Fibroblast of skin of right biceps (primary cell): ENCODE measurements at regions not wholly inside any gene's neighbourhood (a gene's known extent, or its start where the extent isn't known, plus 50 kb on each side); places are given as distances from the start of the nearest gene placed in this dataset.
"Not testable (repeated sequence)": the region's sequence is repeated elsewhere in the genome, so short reads cannot be mapped to it uniquely, and the experiment has no call there.

Experiments used
- DNase-seq: peaks from one replicate; pipeline ENCODE4 v3.0.0-alpha.2; 2013

DNA sequence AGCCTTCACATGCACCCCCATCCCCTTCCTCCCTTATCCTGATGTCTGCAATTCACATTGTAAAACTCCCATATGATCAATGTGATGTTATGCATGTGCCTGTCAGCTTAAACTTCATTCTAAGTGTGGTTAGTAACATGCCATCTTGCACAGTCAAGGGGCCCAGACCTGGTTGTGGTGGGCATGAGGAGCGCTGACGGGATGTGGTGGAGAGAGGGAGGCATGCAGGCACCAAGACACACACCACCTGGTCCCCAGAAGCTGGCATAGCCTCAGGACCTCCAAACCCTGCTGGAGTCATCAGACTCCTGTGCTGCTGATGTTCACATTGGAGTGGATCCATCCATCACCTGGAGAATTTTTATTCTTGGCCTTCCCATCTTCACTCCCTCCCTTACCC is 90.5 kb upstream of the ABCC4 start:
- DNase-seq, result no peak

DNA sequence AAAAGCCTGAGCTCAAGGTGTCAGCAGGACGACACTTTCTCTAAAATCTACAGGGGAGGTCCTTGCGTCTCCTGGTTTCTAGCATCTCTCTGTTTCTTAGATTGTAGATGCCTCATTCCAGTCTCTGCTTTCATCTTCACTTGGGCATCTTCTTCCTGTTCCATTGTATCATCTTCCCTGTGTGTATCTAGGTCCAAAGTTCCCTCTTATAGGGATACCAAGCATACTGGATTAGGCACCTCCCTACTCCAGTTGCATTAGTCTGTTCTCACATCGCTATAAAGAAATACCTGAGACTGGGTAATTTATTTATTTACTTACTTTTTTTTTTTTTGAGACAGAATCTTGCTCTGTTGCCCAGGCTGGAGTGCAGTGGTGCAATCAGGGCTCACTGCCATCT is 91.3 kb upstream of the ABCC4 start:
- no peak for DNase-seq

DNA sequence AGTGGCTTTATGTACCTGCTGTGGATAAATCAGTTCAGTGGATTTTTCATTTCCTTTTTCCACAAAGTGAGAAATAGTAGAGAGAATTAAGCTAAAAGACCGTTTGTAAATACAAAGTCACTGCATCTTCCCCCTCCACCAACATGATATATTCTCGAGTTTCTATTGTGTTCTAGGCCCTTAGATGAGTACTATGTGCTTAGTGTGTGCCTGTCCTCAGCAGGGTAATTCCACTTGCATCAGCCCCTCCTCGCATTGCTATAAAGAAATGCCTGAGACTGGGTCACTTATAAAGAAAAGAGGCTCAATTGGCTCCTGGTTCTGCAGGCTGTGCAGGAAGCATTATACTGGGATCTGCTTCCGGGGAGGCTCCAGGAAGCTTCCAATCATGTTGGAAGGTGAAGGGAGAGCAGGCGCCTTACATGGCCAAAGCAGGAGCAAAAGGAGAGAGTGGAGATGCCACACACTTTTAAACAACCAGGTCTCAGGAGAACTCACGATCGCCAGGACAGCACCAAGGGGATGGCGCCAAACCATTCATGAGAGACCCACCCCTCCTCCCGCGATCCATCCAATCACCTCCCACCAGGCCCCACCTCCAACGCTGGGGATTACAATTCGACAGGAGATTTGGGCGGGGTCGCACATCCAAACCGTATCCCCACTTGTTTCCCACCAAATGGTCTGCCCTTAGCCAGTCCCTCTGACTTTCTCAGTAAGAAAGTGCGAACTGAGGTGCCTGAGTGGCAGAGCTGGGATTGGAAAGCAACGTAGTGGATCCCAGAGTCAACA is 102.3 kb upstream of the ABCC4 start:
- DNase-seq, result no peak

DNA sequence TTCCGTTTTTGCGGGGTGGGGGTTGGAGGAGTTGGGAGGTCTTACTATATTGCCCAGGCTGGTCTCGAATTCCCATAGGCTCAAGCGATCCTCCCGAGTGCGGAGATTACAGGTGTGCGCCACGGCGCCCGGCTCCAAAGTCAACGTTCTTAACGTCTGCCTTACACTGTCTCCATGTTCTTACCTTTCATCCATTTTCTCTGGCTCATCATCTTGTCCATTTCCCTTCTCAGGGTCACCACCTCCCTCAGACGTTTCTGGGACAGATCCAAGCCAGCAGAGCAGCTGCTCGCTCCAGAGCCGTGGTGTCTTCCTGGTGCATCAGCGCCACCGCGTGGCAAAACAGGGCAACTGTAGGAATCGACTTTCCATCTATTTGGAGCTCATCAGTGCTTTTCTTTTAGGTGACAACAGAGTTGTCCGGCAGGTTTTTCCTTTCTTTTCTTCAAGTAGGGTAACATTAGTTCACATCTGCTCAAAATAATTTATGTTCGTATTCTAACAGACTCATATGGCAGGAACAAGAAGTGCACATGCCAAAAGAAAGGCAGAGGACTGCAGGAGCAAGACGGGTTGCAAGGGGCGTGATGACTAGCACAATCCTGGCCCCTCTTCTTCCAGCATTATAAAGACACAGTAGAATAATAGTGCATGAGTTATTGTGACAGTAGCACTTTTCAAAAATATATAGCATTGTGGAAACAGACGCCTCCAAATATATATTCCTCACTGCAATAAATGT is 103.1 kb upstream of the ABCC4 start:
- DNase-seq, result peak; percentile 72

- no peak for DNase-seq
Observed at GRCh38 chr13:95406176-95406575, 104.9 kb upstream of the ABCC4 start.

- no peak for DNase-seq
Observed at GRCh38 chr13:95411428-95412040, 110.3 kb upstream of the ABCC4 start.

DNA sequence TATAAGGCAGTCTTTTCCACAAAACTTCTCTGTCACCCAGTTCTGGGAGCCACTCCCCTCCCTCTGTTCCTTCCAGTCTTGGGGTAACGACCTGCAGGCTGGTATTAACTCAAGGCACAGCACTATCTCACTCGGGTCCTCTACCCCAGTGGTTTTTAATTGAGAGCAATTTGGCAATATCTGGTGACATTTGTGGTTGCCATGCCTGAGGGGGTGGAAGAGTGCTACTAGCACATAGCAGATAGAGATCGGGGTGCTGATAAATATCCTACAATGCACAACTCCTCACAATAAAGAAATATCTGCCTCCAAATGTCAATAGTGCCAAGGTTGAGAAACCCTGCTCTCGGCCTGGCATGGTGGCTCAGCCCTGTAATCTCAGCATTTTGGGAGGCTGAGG is 117.7 kb upstream of the ABCC4 start:
- no peak for DNase-seq

DNA sequence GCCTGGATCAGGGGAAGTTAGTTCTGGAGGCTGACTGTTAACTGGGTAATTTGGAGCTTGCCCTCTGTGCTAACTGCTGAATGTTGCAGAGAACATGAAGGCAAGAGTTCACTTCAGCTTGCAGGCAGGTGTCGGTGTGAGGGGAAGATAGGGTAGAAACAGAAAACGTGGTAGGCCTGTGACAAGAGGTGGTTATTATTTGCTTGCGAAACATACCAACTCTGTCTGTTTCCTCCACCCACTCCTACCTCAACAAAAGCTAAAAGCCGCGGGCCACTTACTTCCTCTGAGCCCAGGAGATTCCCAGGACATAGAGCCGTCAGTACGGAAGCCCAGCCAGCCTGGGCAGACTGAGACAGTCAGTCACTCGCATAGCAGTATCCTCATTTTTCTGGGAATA is 119.2 kb upstream of the ABCC4 start:
- no peak for DNase-seq

DNA sequence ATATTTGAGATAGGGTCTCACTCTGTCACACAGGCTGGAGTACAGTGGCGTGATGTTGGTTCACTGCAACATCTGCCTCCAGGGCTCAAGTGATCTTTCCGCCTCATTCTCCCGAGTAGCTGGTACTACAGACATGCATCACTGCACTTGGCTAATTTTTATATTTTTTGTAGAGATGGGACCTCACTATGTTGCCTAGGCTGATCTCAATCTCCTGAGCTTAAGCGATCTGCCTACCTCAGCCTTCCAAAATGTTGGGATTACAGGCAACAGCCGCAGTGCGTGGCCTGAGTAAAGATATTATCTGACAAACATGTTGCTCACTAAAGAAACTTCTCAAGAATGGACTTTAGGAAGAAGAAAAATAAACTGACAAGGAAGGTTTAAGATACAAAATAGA is 125.4 kb upstream of the ABCC4 start:
- DNase-seq, result no peak

GRCh38 chr13:95430525-95430924 is 122.0 kb upstream of the CLDN10 start:
- DNase-seq, result not testable (repeated sequence)

DNA sequence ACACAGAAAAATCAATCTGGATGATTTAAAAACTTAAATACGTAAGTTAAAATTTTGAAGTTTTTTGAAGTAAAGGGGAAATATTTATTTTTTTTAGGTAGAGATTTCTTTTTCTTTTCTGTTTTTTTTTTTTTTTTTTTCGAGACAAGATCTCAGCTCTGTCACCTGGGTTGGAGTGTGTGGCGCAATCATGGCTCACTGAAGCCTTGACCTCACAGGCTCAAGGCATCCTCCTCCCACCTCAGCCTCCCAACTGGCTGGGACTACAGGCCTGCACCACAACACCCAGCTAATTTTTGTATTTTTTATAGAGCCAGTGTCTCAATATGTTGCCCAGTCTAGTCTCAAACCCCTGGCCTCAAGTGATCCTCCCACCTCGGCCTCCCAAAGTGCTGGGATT is 120.4 kb upstream of the CLDN10 start:
- DNase-seq, result no peak

- no peak for DNase-seq
Observed at GRCh38 chr13:95433537-95433936, 119.0 kb upstream of the CLDN10 start.

- DNase-seq, result no peak
Observed at GRCh38 chr13:95434111-95434510, 118.4 kb upstream of the CLDN10 start.

- DNase-seq, result no peak
Observed at GRCh38 chr13:95437561-95437960, 115.0 kb upstream of the CLDN10 start.

DNA sequence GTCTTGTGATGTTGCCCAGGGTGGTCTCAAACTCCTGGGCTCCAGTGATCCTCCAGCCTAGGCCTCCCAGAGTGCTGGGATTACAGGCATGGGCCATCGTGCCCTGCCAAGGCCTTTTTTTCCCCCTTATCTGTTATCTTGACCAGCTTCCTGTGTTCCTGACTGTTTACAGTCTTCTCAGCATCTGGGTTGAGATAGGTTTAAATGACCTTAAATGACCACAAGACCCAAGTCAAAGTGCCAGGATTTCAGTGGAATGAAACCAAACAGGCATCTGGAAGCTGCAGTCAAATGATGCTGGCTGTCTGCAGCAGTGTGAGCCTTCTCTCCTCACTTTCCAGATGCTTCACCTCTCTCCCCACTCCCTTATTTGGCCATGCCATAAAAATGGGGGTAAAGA is 114.2 kb upstream of the CLDN10 start:
- DNase-seq, result no peak

DNA sequence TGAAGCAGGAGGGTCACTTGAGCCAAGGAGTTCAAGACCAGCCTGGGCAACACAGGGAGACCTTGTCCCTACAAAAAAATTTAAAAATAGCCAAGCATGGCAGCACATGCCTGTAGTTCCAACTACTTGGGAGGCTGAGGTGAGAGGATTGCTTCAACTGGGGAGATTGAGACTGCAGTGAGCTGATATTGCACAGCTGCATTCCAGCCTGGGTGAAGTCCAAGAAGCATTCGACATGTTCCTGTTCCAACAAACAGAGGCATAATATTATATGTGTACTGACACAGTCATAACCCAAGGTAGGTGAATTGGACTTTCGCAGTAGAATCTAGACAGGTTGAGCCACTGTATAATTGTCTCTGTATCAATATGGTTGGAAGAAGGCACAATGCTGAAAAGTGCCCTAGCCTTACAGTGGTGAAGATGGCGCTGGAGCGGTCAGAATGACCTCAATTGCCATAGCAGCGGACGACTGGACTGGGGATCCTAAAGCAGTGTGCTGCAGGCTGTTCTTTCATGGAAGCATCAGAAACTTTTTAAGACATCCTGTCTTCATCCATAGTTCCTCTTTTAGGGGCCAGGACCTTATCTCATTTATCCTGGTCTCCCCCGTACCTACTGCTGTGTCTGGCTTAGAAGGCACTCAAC is 112.0 kb upstream of the CLDN10 start:
- no peak for DNase-seq

GRCh38 chr13:95441326-95441725 is 111.2 kb upstream of the CLDN10 start:
- DNase-seq, result no peak

DNA sequence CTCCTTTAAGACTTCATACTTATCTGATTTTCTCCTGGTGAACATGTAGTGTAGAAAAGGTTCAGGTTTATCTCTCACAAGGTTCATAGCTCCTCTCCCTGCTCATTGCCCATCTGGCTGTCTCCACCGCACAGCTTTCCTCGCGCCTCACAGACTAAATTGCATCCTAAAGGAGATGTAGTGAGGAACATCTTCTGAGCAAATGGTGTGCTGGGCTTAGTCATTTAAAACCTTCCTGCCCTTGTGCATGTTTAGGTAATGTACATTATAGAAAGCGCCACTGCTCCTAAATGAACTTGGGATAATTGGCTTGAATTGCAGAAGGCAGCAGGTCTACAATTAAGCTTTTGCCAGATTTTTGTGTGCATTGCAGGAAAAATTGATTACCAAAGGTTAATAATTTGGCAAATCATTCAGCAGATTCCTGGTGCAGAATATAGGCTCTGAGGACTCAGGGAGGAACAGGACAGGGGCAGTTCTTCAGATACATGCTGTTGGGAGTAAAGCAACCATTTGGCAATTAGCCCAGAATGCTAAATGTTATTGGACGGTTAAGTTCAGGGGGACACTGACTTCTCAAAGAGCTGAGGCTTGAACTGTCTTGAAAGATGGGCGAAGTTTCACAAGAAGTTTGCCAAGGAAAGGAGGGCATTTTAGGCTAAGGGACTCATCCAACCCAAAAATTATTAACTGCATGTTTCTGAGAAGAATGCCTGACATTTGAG is 108.4 kb upstream of the CLDN10 start:
- DNase-seq, result no peak

DNA sequence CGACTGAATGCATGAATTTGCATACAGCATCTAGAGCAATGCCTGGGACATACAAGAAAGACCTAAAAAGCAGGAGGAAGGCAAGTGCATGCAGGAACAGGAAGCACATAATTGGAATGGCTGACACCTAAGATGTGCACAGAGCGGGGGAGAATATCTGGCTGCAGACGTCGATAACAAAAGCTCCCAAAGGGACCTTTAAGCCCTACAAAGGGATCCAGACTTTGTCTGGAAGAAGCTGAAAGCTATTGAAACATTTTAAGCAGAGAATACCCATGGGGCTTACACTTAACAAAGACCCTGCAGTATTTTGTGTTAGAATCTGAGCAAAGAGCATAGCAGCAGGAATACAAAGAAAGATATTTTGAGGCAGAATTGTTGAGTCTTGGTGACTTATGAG is 107.4 kb upstream of the CLDN10 start:
- DNase-seq, result no peak

GRCh38 chr13:95447814-95448213 is 104.7 kb upstream of the CLDN10 start:
- no peak for DNase-seq

GRCh38 chr13:95451656-95452055 is 100.9 kb upstream of the CLDN10 start:
- no peak for DNase-seq

DNA sequence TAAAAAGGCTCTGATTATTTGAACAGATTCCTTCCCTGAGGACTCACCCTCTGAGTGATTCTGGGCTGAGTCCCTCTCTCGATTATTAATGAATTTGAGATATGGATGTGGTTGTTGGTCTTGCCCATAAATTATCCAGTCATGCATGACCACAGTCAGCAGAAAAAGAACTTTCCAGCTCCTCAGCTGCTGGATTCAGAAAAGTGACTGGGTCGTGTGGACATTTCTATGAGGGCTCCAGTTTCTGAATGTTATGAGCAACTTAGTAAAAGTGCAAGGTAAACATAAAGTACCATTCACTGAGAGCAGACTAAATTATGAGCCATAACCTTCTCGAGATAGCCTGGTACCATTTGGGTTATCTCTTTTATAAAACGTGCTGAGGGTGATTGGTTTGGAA is 100.1 kb upstream of the CLDN10 start:
- DNase-seq, result no peak

- DNase-seq, result no peak
Observed at GRCh38 chr13:95455782-95456181, 96.7 kb upstream of the CLDN10 start.
